Motor neuron (in vitro differentiated cells): ENCODE measurements at regions not wholly inside any gene's neighbourhood (a gene's known extent, or its start where the extent isn't known, plus 50 kb on each side); places are given as distances from the start of the nearest gene placed in this dataset.

ENCODE experiments used
- ATAC-seq, 8 experiments: fragments of 200-7000 bp; cut with Tn5 transposase; replicated peaks in 6 of 8; 2 replicates each; pipeline ENCODE4 v1.8.0; 2021; ENCODE audit warnings: mild to moderate bottlenecking in 8 of 8, moderate library complexity in 8 of 8
- H3K27ac ChIP-seq, 2 donors: fragments of 250-450 bp; sonication (Bioruptor Pico); 2 replicates each; pipeline ENCODE4 v1.9.0; 2021; ENCODE audit warnings: antibody characterized with exemption in 2 of 2, mild to moderate bottlenecking in 2 of 2, moderate library complexity in 1 of 2
- H3K4me1 ChIP-seq, 2 donors: fragments of 250-450 bp; sonication (Bioruptor Pico); replicated peaks in 1 of 2; 2 replicates each; pipeline ENCODE4 v1.6.1; 2021; ENCODE audit warnings: antibody characterized with exemption in 2 of 2, mild to moderate bottlenecking in 2 of 2, moderate library complexity in 1 of 2
- H3K4me3 ChIP-seq, 5 donors: fragments of 250-450 bp; sonication (Bioruptor Pico); 2 replicates each; pipeline ENCODE4 v1.9.0; 2021; ENCODE audit warnings: antibody characterized with exemption in 5 of 5, mild to moderate bottlenecking in 5 of 5, moderate library complexity in 4 of 5
- WGBS, 10 experiments: fragments of 450-650 bp; shearing (Covaris generic); methylation state at CpG; one replicate each; pipeline ENCODE4 v1.0.0; 2022; 5-methylcytosine and 5-hydroxymethylcytosine counted together
- in situ Hi-C, 9 experiments: fragments of 400-800 bp; cut with MboI; loops; one replicate each; pipeline ENCODE4 v1.15.0; 2021; ENCODE audit warnings: low sequenced_read_pairs in 9 of 9, low pct_unique_long_range_greater_than_20kb in 2 of 9; ENCODE audit not compliant: unreplicated experiment in 9 of 9

DNA sequence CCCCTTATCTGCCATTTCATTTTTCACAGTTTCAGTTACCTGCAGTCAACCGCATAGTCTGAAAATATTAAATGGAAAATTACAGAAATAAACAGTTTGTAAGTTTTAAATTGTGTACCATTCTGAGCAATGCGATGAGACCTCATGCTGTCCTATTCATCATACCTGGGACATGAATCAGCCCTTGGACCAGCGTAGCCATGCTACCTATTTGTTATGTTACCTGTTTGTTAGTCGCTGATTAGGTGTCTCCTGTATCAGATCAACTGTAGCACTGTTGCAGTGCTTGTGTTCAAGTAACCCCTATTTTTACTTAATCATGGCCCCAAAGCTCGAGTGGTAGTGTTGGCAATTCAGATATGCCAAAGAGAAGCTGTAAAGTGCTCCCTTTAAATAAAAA lies 492.2 kb upstream of the AADAT start:
- no peak for ATAC-seq
- in situ Hi-C loops = no loop called here
- 7 to 95% (median 82%) methylated on average over 1 to 5 of the region's 5 CpGs for WGBS, 10 experiments
- Histone ChIP-seq H3K4me1 (no peaks in the 10 kb centered on the region), H3K4me3 (no peak overlapping the region), H3K27ac (no peak overlapping the region)

DNA sequence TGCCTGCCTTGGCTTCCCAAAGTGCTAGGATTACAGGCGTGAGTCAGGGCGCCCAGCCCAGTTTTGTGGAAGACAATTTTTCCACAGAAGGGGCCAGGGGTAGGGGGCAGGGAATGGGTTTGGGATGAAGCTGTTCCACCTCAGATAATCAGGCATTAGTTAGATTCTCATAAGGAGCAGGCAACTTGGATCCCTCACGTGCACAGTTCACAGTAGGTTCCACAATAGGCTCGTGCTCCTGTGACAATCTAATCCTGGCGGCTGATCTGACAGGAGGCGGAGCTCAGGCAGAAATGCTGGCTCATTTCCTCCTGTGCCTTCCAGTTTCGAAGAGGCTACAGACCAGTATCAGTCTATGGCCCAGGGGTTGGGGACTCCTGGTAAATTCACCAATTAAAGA lies 491.6 kb upstream of the AADAT start:
- no peak overlapping the region for H3K4me3 ChIP-seq
- in situ Hi-C loops = no loop called here
- H3K27ac ChIP-seq = no peak overlapping the region
- 0 to 89% (median 30%) methylated on average over 1 to 3 of the region's 7 CpGs; no CpG with 5 or more reads in 6 of the 10 experiments for WGBS, 10 experiments
- no peak for ATAC-seq
- no peaks in the 10 kb centered on the region for H3K4me1 ChIP-seq

GRCh38 chr4:170580651-170581050 lies 490.9 kb upstream of the AADAT start:
- Histone ChIP-seq H3K4me3 (no peak overlapping the region), H3K27ac (no peak overlapping the region), H3K4me1 (no peaks in the 10 kb centered on the region)
- in situ Hi-C loops = no loop called here
- no peak for ATAC-seq
- WGBS, 10 experiments = 0 to 100% (median 88%) methylated on average over 1 to 2 of the region's 2 CpGs; no CpG with 5 or more reads in 1 of the 10 experiments

DNA sequence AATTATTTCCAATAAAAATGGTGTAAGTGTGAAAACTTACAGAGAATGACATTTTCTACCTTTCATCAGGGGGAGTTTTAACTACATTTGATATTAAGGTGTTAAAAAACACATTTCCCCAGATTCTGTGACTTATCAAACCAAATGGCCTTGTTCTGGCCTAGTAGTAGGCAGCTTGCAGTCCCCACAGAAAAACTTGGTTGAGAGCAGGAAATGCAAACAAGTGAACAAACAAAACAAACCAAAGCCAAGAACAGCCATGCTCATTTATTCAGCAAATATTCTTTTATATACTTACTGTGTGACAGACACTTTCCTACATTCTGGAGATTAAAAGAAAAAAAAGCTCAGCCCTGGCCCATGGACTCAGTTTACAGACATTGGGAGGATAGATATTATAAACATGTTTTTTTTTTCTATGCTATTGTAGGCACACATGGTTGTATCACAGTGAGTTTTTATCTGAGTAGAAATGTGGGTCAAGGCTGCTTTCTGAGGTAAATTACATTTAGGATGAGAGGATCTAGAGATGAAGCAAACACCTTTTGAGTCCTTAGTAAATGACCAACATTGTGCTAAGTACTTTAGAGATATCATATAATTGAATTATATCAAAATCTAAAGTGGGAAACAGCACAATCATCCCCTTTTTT lies 449.2 kb upstream of the AADAT start:
- Histone ChIP-seq H3K27ac (no peak overlapping the region), H3K4me3 (no peak overlapping the region), H3K4me1 (no peaks in the 10 kb centered on the region)
- in situ Hi-C loops = no loop called here
- no peak for ATAC-seq

DNA sequence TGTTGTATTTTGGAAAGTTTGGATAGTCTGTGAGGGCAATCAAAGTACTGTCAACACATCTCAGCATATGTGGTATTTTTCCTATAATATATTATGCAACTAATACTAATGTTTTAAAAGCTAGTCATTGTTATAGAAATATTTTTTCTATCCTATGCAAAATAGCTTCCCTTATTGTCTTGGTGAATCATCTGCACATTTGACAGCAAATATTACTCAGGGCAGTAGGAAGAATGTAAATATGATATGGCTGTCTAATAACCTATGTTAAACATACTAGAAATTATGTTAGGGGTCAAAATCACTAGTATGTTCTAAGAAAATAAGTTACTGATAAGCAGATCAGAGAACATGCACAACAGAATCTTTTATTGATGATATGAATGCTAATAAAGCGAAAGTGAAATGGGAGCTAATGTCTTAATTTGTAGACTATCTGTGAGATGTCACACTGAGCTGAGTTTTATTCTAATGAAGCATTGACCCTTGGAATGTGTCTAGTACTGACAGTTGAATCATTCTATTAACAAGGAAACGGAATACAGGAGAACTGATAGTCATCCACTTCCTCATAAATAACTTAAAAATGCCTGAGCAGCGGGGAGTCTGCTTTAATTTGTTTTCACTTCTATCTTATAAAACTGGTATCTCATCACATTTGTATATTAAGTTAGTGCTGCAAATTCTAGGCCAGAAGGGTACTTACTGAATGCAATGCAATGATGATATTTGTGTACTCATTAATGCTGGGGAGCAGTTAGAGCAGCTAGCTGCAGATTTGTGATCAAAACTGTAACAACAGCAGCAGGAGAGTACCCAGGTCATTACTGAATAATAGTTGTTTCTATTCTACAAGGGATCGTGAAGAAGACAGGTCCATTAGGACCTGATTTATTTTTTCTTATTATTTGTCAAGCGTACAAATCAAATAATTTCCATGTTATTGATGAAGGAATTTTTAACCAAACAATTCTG lies 440.3 kb upstream of the AADAT start:
- 5 to 72% (median 58%) methylated on average over 3 to 5 of the region's 5 CpGs for WGBS, 10 experiments
- peak in 5 of 8 experiments; percentile 46 to 78 (median 57) for ATAC-seq
- in situ Hi-C loops = no loop called here
- Histone ChIP-seq H3K4me1 (peaks cover 0 to 8% of the 10 kb centered on the region in 2 donors), H3K4me3 (no peak overlapping the region), H3K27ac (peak overlapping the region in 1 of 2 donors; percentile 13)

GRCh38 chr4:170526471-170526870 lies 436.7 kb upstream of the AADAT start:
- no peak for ATAC-seq
- H3K4me3 ChIP-seq = no peak overlapping the region
- 0 to 100% (median 54%) methylated on average over 1 of the region's 1 CpG; no CpG with 5 or more reads in 2 of the 10 experiments for WGBS, 10 experiments
- H3K27ac ChIP-seq = no peak overlapping the region
- in situ Hi-C loops = no loop called here
- H3K4me1 ChIP-seq = peaks cover 0 to 8% of the 10 kb centered on the region in 2 donors

- Histone ChIP-seq H3K27ac (no peak overlapping the region), H3K4me1 (no peaks in the 10 kb centered on the region), H3K4me3 (no peak overlapping the region)
- WGBS, 10 experiments = 10 to 90% (median 79%) methylated on average over 1 to 5 of the region's 5 CpGs; no CpG with 5 or more reads in 1 of the 10 experiments
- in situ Hi-C loops = no loop called here
- ATAC-seq = no peak
Measured at GRCh38 chr4:170522427-170522970, 432.7 kb upstream of the AADAT start.

DNA sequence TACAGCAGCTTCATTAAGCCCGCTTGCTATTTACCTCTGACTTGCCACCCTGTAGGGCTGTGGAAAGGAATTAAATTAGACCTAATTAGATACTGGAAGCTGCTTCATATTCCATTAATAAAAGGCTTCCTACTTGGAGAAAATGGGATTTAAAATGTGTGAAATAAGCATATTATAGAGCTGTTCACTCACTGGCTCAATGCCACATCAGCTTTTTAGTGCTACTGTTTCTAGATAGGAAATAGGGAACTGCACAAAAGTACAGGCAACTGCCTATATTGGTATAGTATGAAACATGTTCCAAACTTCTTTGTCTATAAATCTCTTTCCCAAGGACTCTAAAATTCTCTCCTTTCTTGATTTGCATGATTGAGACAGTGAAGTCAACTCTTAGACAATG lies 407.9 kb upstream of the AADAT start:
- Histone ChIP-seq H3K4me1 (no peaks in the 10 kb centered on the region), H3K4me3 (no peak overlapping the region), H3K27ac (no peak overlapping the region)
- 0 to 100% (median 57%) methylated on average over 1 of the region's 1 CpG; no CpG with 5 or more reads in 4 of the 10 experiments for WGBS, 10 experiments
- in situ Hi-C loops = no loop called here
- no peak for ATAC-seq

GRCh38 chr4:170497112-170497511 lies 407.4 kb upstream of the AADAT start:
- no peak for ATAC-seq
- H3K4me1 ChIP-seq = no peaks in the 10 kb centered on the region
- H3K27ac ChIP-seq = no peak overlapping the region
- in situ Hi-C loops = no loop called here
- WGBS, 10 experiments = 33 to 96% (median 88%) methylated on average over 3 to 12 of the region's 12 CpGs; no CpG with 5 or more reads in 2 of the 10 experiments
- no peak overlapping the region for H3K4me3 ChIP-seq

- in situ Hi-C loops = no loop called here
- no peak for ATAC-seq
Measured at GRCh38 chr4:170491981-170492380, 402.2 kb upstream of the AADAT start.

GRCh38 chr4:170476351-170476750 lies 386.6 kb upstream of the AADAT start:
- 7 to 100% (median 73%) methylated on average over 1 to 2 of the region's 2 CpGs; no CpG with 5 or more reads in 3 of the 10 experiments for WGBS, 10 experiments

More at GRCh38 chr4:170491981-170492380, 402.2 kb upstream of the AADAT start:
- 0 to 100% (median 65%) methylated on average over 2 of the region's 2 CpGs; no CpG with 5 or more reads in 5 of the 10 experiments for WGBS, 10 experiments
- Histone ChIP-seq H3K4me3 (no peak overlapping the region), H3K4me1 (no peaks in the 10 kb centered on the region), H3K27ac (no peak overlapping the region)

GRCh38 chr4:170465429-170465828 lies 375.7 kb upstream of the AADAT start:
- no peak overlapping the region for H3K27ac ChIP-seq
- no peaks in the 10 kb centered on the region for H3K4me1 ChIP-seq
- H3K4me3 ChIP-seq = no peak overlapping the region
- in situ Hi-C loops = no loop called here
- ATAC-seq = peak in 1 of 8 experiments; percentile 25
- 0 to 100% (median 82%) methylated on average over 1 to 4 of the region's 5 CpGs; no CpG with 5 or more reads in 5 of the 10 experiments for WGBS, 10 experiments

More at GRCh38 chr4:170476351-170476750, 386.6 kb upstream of the AADAT start:
- Histone ChIP-seq H3K4me1 (no peaks in the 10 kb centered on the region), H3K4me3 (no peak overlapping the region), H3K27ac (no peak overlapping the region)
- ATAC-seq = no peak
- in situ Hi-C loops = no loop called here

DNA sequence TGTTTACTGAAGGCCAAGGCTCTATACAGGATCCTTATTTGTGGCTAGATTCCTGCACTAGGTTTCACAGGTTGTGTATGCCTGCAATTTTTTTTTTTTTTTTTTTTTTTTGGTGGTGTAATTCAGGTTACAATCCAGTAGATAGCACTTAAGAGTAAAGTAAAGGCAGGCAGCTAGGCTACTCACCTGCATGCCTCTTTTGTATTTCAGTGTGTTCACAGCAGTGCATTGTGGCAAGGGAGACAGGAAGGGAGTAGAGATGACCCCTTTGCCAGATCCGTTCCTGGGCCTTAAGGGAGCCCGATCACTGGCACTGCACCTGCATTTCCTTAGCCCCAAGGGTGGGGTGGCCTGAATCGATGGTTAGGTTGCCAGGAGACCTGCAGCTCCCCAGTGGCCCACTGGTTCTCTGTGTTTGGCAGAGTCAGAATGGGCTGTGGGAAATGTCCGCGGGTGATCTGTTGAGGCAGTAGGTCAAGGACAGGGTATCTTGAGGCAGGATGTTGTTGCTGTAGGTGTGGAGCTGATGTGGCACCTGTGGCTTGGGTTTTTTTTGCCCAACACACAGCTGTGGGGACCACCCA lies 374.9 kb upstream of the AADAT start:
- 0 to 100% (median 85%) methylated on average over 1 to 4 of the region's 5 CpGs; no CpG with 5 or more reads in 4 of the 10 experiments for WGBS, 10 experiments
- ATAC-seq = no peak
- Histone ChIP-seq H3K27ac (no peak overlapping the region), H3K4me3 (no peak overlapping the region), H3K4me1 (no peaks in the 10 kb centered on the region)
- in situ Hi-C loops = no loop called here
